Caco-2 (cell line): ENCODE measurements at regions not wholly inside any gene's neighbourhood (a gene's known extent, or its start where the extent isn't known, plus 50 kb on each side); places are given as distances from the start of the nearest gene placed in this dataset.

Experiments
- BruUV-seq: library from RNA; stranded (reverse); fragments of 400-500 nt; replicated peaks from 2 replicates; lab custom pipeline; 2021; lab: Mats Ljungman, UMichigan
- CTCF ChIA-PET: fragments of 300-600 bp; sonication (Branson Sonifier 250); formaldehyde crosslinking; loops from one replicate; lab custom pipeline; 2022; ENCODE audit warnings: antibody characterized with exemption; lab: Charles Lee
- POLR2A ChIA-PET: fragments of 300-600 bp; sonication (Branson Sonifier 250); formaldehyde crosslinking; loops from one replicate; lab custom pipeline; 2022; ENCODE audit warnings: antibody characterized with exemption; lab: Charles Lee
- DNase-seq, 2 experiments: peaks; one replicate each; pipeline versions ENCODE4 v3.0.0 to v3.0.0-alpha.2; 2020 to 2022
- H3K27me3 ChIP-seq: replicated peaks from 2 replicates; pipeline ENCODE4 v1.6.0; 2011; ENCODE audit warnings: low read length; ENCODE audit not compliant: control insufficient read depth, insufficient read depth
- H3K36me3 ChIP-seq: 2 replicates; pipeline ENCODE4 v1.5.1; 2011; ENCODE audit warnings: low read length; ENCODE audit not compliant: control insufficient read depth, insufficient read depth
- H3K4me1 ChIP-seq: fragments of 250-450 bp; sonication (Bioruptor Pico); 2 replicates; pipeline ENCODE4 v1.5.1; 2020; ENCODE audit warnings: mild to moderate bottlenecking
- H3K4me3 ChIP-seq: 2 replicates; pipeline ENCODE4 v1.5.1; 2011; ENCODE audit warnings: low read depth, mild to moderate bottlenecking, control low read depth, low read length
- H3K9me3 ChIP-seq: fragments of 250-450 bp; sonication (Bioruptor Pico); 2 replicates; pipeline ENCODE4 v1.5.1; 2020; ENCODE audit warnings: mild to moderate bottlenecking, moderate library complexity
- H3K27ac Mint-ChIP-seq: one replicate; pipeline ENCODE4 v1.8.0; 2022; ENCODE audit warnings: mixed read lengths; ENCODE audit not compliant: unreplicated experiment
- H3K27me3 Mint-ChIP-seq: one replicate; pipeline ENCODE4 v1.8.0; 2022; ENCODE audit warnings: mixed read lengths; ENCODE audit not compliant: insufficient read depth, unreplicated experiment
- H3K36me3 Mint-ChIP-seq: one replicate; pipeline ENCODE4 v1.8.0; 2022; ENCODE audit warnings: mild to moderate bottlenecking, mixed read lengths; ENCODE audit not compliant: insufficient read depth, unreplicated experiment
- H3K4me1 Mint-ChIP-seq: one replicate; pipeline ENCODE4 v1.8.0; 2022; ENCODE audit warnings: low read depth, mixed read lengths; ENCODE audit not compliant: unreplicated experiment
- H3K4me3 Mint-ChIP-seq: one replicate; pipeline ENCODE4 v1.8.0; 2022; ENCODE audit warnings: mild to moderate bottlenecking, moderate library complexity, mixed read lengths; ENCODE audit not compliant: unreplicated experiment
- H3K9me3 Mint-ChIP-seq: one replicate; pipeline ENCODE4 v1.8.0; 2022; ENCODE audit warnings: mixed read lengths; ENCODE audit not compliant: unreplicated experiment
- intact Hi-C: fragments of 100-400 bp; cut with micrococcal nuclease; formaldehyde crosslinking; loops from one replicate; pipeline ENCODE4 v1.10.0; 2022; ENCODE audit not compliant: unreplicated experiment
- TF ChIP-seq, protein P1 (sequence below), 2 experiments: fragments of 200-600 bp in 1 of 2; IDR thresholded peaks; 1 replicate in 1 of 2; 2 replicates in 1 of 2; pipeline versions ENCODE4 v1.5.1 to v1.8.0; 2011 to 2022; ENCODE audit warnings: antibody characterized with exemption in 1 of 2, control low read depth in 1 of 2, inconsistent platforms in 1 of 2, low read depth in 1 of 2, low read length in 1 of 2, mild to moderate bottlenecking in 1 of 2, moderate library complexity in 1 of 2; ENCODE audit not compliant: insufficient read depth in 1 of 2, severe bottlenecking in 1 of 2, unreplicated experiment in 1 of 2

DNA sequence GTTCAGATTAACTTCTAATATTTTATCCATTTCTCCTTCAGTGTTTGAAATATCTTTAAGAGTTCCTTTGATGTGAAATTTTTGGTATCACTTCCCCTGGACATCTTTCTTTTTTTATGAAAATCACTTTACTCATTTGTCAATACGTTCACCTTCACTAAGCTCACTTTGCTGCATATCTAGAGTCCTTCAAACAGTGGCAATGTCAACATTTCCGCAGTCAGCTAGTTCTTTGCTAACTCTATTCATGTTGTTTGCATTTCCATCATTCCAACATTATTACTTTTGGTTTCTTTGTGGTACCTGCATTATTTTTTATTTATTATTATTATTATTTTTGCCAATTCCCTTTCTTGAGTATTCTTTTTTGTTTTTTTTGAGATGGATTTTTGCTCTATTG lies 203.0 kb downstream of the GPAT3 start:
- no peak overlapping the region for H3K4me3 Mint-ChIP-seq
- no peaks in the 10 kb centered on the region for H3K9me3 Mint-ChIP-seq
- no peaks in the 10 kb centered on the region for H3K4me1 ChIP-seq
- no peaks in the 10 kb centered on the region for H3K36me3 Mint-ChIP-seq
- POLR2A ChIA-PET = no interaction called here
- TF ChIP-seq, protein P1, sequence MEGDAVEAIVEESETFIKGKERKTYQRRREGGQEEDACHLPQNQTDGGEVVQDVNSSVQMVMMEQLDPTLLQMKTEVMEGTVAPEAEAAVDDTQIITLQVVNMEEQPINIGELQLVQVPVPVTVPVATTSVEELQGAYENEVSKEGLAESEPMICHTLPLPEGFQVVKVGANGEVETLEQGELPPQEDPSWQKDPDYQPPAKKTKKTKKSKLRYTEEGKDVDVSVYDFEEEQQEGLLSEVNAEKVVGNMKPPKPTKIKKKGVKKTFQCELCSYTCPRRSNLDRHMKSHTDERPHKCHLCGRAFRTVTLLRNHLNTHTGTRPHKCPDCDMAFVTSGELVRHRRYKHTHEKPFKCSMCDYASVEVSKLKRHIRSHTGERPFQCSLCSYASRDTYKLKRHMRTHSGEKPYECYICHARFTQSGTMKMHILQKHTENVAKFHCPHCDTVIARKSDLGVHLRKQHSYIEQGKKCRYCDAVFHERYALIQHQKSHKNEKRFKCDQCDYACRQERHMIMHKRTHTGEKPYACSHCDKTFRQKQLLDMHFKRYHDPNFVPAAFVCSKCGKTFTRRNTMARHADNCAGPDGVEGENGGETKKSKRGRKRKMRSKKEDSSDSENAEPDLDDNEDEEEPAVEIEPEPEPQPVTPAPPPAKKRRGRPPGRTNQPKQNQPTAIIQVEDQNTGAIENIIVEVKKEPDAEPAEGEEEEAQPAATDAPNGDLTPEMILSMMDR (IDR thresholded peaks at IDR 0.05; ENCODE audit: insufficient read depth in 1 of 2, low read depth in 1 of 2, low read length in 1 of 2, severe bottlenecking in 1 of 2, unreplicated experiment in 1 of 2) = no peak
- H3K27me3 ChIP-seq = no peaks in the 10 kb centered on the region
- no peaks in the 10 kb centered on the region; the same call in 1 of the 2 replicates for H3K9me3 ChIP-seq
- H3K36me3 ChIP-seq = no peaks in the 10 kb centered on the region
- no peak overlapping the region for H3K4me3 ChIP-seq
- CTCF ChIA-PET = no interaction called here
- H3K4me1 Mint-ChIP-seq = no peaks in the 10 kb centered on the region
- intact Hi-C loops = no loop called here
- H3K27ac Mint-ChIP-seq = no peak overlapping the region
- BruUV-seq = no TSS peak
- DNase-seq = no peak
- H3K27me3 Mint-ChIP-seq = peaks cover 32% of the 10 kb centered on the region

DNA sequence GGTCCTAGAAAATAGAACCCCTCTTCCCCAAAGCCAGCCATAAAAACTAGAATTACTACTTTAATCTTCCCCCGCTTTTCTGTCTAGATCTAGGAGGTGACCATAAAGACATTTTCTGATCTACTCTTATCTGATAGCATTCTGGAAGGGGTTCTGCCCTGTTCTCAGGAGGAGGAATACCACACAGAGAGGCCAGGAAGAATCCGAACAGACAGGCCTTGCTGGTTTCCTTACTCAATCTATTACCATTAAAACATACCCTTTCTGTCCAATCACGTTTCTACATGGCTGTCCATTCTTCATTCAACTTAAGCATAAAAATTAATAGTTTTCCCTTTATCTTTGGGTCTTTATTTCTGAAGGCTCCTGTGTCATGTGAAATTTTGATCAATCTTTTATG lies 198.7 kb downstream of the GPAT3 start:
- DNase-seq = no peak
- Histone ChIP-seq H3K27me3 (no peaks in the 10 kb centered on the region), H3K36me3 (no peaks in the 10 kb centered on the region), H3K4me1 (no peaks in the 10 kb centered on the region), H3K4me3 (no peak overlapping the region), H3K9me3 (no peaks in the 10 kb centered on the region)
- TF ChIP-seq, protein P1 (IDR thresholded peaks at IDR 0.05; ENCODE audit: insufficient read depth in 1 of 2, low read depth in 1 of 2, low read length in 1 of 2, severe bottlenecking in 1 of 2, unreplicated experiment in 1 of 2) = no peak
- intact Hi-C loops = no loop called here
- Mint-ChIP-seq H3K36me3 (no peaks in the 10 kb centered on the region), H3K27ac (no peak overlapping the region), H3K27me3 (peaks cover 12% of the 10 kb centered on the region), H3K9me3 (no peaks in the 10 kb centered on the region), H3K4me1 (no peaks in the 10 kb centered on the region), H3K4me3 (no peak overlapping the region)
- ChIA-PET POLR2A (no interaction called here), CTCF (no interaction called here)
- no TSS peak for BruUV-seq

DNA sequence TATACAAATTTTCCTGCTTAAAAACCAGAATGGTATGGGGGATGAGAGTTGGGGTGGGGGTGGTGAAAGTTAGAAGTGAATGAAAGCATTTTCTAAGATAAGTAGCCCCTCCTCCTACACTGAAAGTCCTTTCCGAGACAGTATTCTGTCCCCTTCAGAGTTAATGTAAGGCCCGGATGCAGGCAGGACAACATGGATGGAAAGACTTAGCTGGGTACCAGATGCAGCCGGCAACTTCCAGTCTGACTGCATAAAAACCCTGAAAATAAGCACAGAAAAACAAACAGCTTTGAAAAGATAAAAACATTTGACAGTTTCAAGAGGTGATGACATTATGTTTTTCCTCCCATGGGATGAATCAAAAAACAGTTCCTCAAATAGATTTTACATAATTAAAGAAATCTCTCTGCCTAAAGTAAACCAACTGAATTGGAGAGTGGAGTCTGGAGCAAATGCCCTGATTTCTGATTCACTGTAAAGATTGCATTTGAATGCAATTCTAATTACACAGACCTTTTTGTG lies 196.3 kb downstream of the GPAT3 start:
- peaks cover 5% of the 10 kb centered on the region for H3K27me3 Mint-ChIP-seq
- no TSS peak for BruUV-seq
- H3K27me3 ChIP-seq = no peaks in the 10 kb centered on the region
- H3K9me3 Mint-ChIP-seq = no peaks in the 10 kb centered on the region
- DNase-seq = no peak
- H3K4me1 Mint-ChIP-seq = no peaks in the 10 kb centered on the region
- no peak overlapping the region for H3K4me3 ChIP-seq
- TF ChIP-seq, protein P1 (IDR thresholded peaks at IDR 0.05; ENCODE audit: insufficient read depth in 1 of 2, low read depth in 1 of 2, low read length in 1 of 2, severe bottlenecking in 1 of 2, unreplicated experiment in 1 of 2) = no peak
- H3K36me3 Mint-ChIP-seq = no peaks in the 10 kb centered on the region
- POLR2A ChIA-PET = no interaction called here
- H3K4me1 ChIP-seq = no peaks in the 10 kb centered on the region
- H3K9me3 ChIP-seq = no peaks in the 10 kb centered on the region
- H3K36me3 ChIP-seq = no peaks in the 10 kb centered on the region
- no peak overlapping the region for H3K4me3 Mint-ChIP-seq
- no peak overlapping the region for H3K27ac Mint-ChIP-seq
- intact Hi-C loops = no loop called here
- CTCF ChIA-PET = no interaction called here
